ENCODE measurements at regions not wholly inside any gene's neighbourhood (a gene's known extent, or its start where the extent isn't known, plus 50 kb on each side); places are given as distances from the start of the nearest gene placed in this dataset.

GRCh38 chr9:1514776-1515363 is 464.7 kb downstream of the DMRT2 start:
- H3K27ac ChIP-seq (ENCODE audit: low read length) = no peak overlapping the region
- TF ChIP-seq EZH2 (IDR thresholded peaks at IDR 0.05; ENCODE audit: borderline replicate concordance, low read depth, low read length, severe bottlenecking) (no peak), CTCF (IDR thresholded peaks at IDR 0.05; ENCODE audit: borderline replicate concordance, extremely low read depth, low read length, poor library complexity, severe bottlenecking) (no peak)
- H2AFZ ChIP-seq (ENCODE audit: low read depth, low read length) = no peak overlapping the region
- H3K36me3 ChIP-seq (ENCODE audit: insufficient read depth, low read length) = no peaks in the 10 kb centered on the region
- H3K9ac ChIP-seq (ENCODE audit: low read depth, low read length) = no peak overlapping the region
- H3K4me1 ChIP-seq (ENCODE audit: insufficient read depth, low read length) = no peaks in the 10 kb centered on the region
- H3K4me2 ChIP-seq (ENCODE audit: insufficient read depth, low read length) = no peak overlapping the region
- DNase-seq (no peak), ATAC-seq (ENCODE audit: insufficient read depth, low read depth) (no peak)
- no peaks in the 10 kb centered on the region for H4K20me1 ChIP-seq (ENCODE audit: insufficient read depth, low read length)
- H3K4me3 ChIP-seq (ENCODE audit: low read depth in 1 of 2, low read length in 2 of 2) = no peak overlapping the region
- no peaks in the 10 kb centered on the region for H3K79me2 ChIP-seq (ENCODE audit: insufficient read depth, low read length)
- no peaks in the 10 kb centered on the region for H3K9me3 ChIP-seq (ENCODE audit: insufficient read depth, low read length, severe bottlenecking)
- H3K27me3 ChIP-seq (ENCODE audit: insufficient read depth, low read length, poor library complexity) = peaks cover 4% of the 10 kb centered on the region

- H3K4me1 ChIP-seq (ENCODE audit: insufficient read depth, low read length) = no peaks in the 10 kb centered on the region
- H3K79me2 ChIP-seq (ENCODE audit: insufficient read depth, low read length) = no peaks in the 10 kb centered on the region
- peaks cover 4% of the 10 kb centered on the region for H3K27me3 ChIP-seq (ENCODE audit: insufficient read depth, low read length, poor library complexity)
- H4K20me1 ChIP-seq (ENCODE audit: insufficient read depth, low read length) = no peaks in the 10 kb centered on the region
- no peak overlapping the region for H3K27ac ChIP-seq (ENCODE audit: low read length)
- H3K36me3 ChIP-seq (ENCODE audit: insufficient read depth, low read length) = no peaks in the 10 kb centered on the region
- H3K9ac ChIP-seq (ENCODE audit: low read depth, low read length) = no peak overlapping the region
- H2AFZ ChIP-seq (ENCODE audit: low read depth, low read length) = no peak overlapping the region
- TF ChIP-seq CTCF (IDR thresholded peaks at IDR 0.05; ENCODE audit: borderline replicate concordance, extremely low read depth, low read length, poor library complexity, severe bottlenecking) (no peak), EZH2 (IDR thresholded peaks at IDR 0.05; ENCODE audit: borderline replicate concordance, low read depth, low read length, severe bottlenecking) (no peak)
- H3K9me3 ChIP-seq (ENCODE audit: insufficient read depth, low read length, severe bottlenecking) = no peaks in the 10 kb centered on the region
- ATAC-seq (ENCODE audit: insufficient read depth, low read depth) (no peak), DNase-seq (no peak)
- no peak overlapping the region for H3K4me3 ChIP-seq (ENCODE audit: low read depth in 1 of 2, low read length in 2 of 2)
- H3K4me2 ChIP-seq (ENCODE audit: insufficient read depth, low read length) = no peak overlapping the region
Observed at GRCh38 chr9:1515557-1515956, 465.4 kb downstream of the DMRT2 start.

DNA sequence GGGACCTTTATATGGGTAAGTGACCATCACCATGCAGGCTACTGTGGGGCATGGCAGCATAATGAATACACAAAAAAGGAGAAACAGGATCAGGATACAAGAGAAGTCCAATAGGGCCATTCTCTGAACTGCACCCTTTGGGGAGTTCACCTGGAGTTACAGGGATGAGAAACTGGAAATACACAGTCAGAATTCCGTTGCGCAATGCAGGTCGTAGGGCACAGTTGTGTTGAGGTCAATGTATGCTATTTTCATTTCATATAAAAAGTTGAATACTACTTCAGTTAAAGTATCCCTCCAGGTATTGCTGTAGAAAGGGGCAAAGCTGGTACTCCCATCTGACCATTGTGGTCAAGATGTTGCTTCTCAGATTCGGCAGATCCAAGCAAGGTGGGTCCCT is 471.4 kb downstream of the DMRT2 start:
- Histone ChIP-seq H2AFZ (ENCODE audit: low read depth, low read length) (no peak overlapping the region), H3K36me3 (ENCODE audit: insufficient read depth, low read length) (no peaks in the 10 kb centered on the region), H3K9me3 (ENCODE audit: insufficient read depth, low read length, severe bottlenecking) (no peaks in the 10 kb centered on the region), H3K4me3 (ENCODE audit: low read depth in 1 of 2, low read length in 2 of 2) (no peak overlapping the region), H3K9ac (ENCODE audit: low read depth, low read length) (no peak overlapping the region), H3K4me1 (ENCODE audit: insufficient read depth, low read length) (no peaks in the 10 kb centered on the region), H3K79me2 (ENCODE audit: insufficient read depth, low read length) (no peaks in the 10 kb centered on the region), H3K4me2 (ENCODE audit: insufficient read depth, low read length) (no peak overlapping the region), H3K27me3 (ENCODE audit: insufficient read depth, low read length, poor library complexity) (no peaks in the 10 kb centered on the region), H3K27ac (ENCODE audit: low read length) (no peak overlapping the region), H4K20me1 (ENCODE audit: insufficient read depth, low read length) (no peaks in the 10 kb centered on the region)
- DNase-seq (no peak), ATAC-seq (ENCODE audit: insufficient read depth, low read depth) (no peak)
- no peak for TF ChIP-seq EZH2 (IDR thresholded peaks at IDR 0.05; ENCODE audit: borderline replicate concordance, low read depth, low read length, severe bottlenecking)
- no peak for TF ChIP-seq CTCF (IDR thresholded peaks at IDR 0.05; ENCODE audit: borderline replicate concordance, extremely low read depth, low read length, poor library complexity, severe bottlenecking)

All from DND-41 (cell line).